H1 (cell line): ENCODE measurements at regions not wholly inside any gene's neighbourhood (a gene's known extent, or its start where the extent isn't known, plus 50 kb on each side); places are given as distances from the start of the nearest gene placed in this dataset.

Experiments
- CTCF ChIA-PET: fragments of 300-600 bp; sonication (Branson Sonifier 250); formaldehyde crosslinking; loops from one replicate; lab custom pipeline; 2021; ENCODE audit not compliant: partially characterized antibody; lab: Charles Lee
- POLR2A ChIA-PET: fragments of 300-600 bp; sonication (Branson Sonifier 250); formaldehyde crosslinking; loops from one replicate; lab custom pipeline; 2021; ENCODE audit warnings: inconsistent platforms; ENCODE audit not compliant: partially characterized antibody; lab: Charles Lee
- DNase-seq, 2 experiments: peaks; one replicate each; pipeline versions ENCODE4 v3.0.0 to v3.0.0-alpha.2; 2010 to 2022; ENCODE audit warnings: low spot score in 2 of 2, low read depth in 1 of 2, mixed read lengths in 1 of 2
- FAIRE-seq: peaks from 2 replicates; lab custom pipeline; 2011; peaks lifted over from hg19 to GRCh38; lab: Jason Lieb, UNC
- H2AFZ ChIP-seq: 2 replicates; pipeline ENCODE4 v1.8.1; 2012; ENCODE audit warnings: low read length, inconsistent platforms
- H2AK5ac ChIP-seq: 2 replicates; pipeline ENCODE4 v1.6.1; 2013; ENCODE audit warnings: low read depth, low read length
- H2BK120ac ChIP-seq: replicated peaks from 2 replicates; pipeline ENCODE3; 2013; ENCODE audit warnings: low read depth, low read length, inconsistent platforms
- H2BK12ac ChIP-seq: 2 replicates; pipeline ENCODE4 v1.6.1; 2013; ENCODE audit warnings: low read depth, low read length
- H2BK15ac ChIP-seq: 2 replicates; pipeline ENCODE4 v1.6.1; 2013; ENCODE audit warnings: low read length
- H2BK20ac ChIP-seq: 2 replicates; pipeline ENCODE4 v1.6.1; 2013; ENCODE audit warnings: low read length
- H2BK5ac ChIP-seq: 2 replicates; pipeline ENCODE4 v1.6.1; 2013; ENCODE audit warnings: low read depth, low read length
- H3K14ac ChIP-seq: 2 replicates; pipeline ENCODE4 v1.6.1; 2013; ENCODE audit warnings: inconsistent platforms; ENCODE audit not compliant: insufficient read length
- H3K18ac ChIP-seq: 2 replicates; pipeline ENCODE4 v1.6.1; 2013; ENCODE audit warnings: low read length; ENCODE audit errors: extremely low read depth
- H3K23ac ChIP-seq: 2 replicates; pipeline ENCODE4 v1.6.1; 2013; ENCODE audit warnings: inconsistent platforms; ENCODE audit not compliant: insufficient read length
- H3K23me2 ChIP-seq: 2 replicates; pipeline ENCODE4 v1.6.1; 2013; ENCODE audit warnings: low read depth, low read length
- H3K27ac ChIP-seq: 2 replicates; pipeline ENCODE4 v1.6.1; 2011; ENCODE audit warnings: low read depth, low read length, inconsistent platforms
- H3K27me3 ChIP-seq, 4 experiments: replicated peaks in 1 of 4; 1 replicate in 1 of 4; 2 replicates in 3 of 4; pipeline versions ENCODE4 v1.6.1 to v1.8.1; 2011 to 2013; ENCODE audit warnings: low read length in 3 of 4, mild to moderate bottlenecking in 3 of 4, inconsistent platforms in 2 of 4, mixed read lengths in 2 of 4, moderate library complexity in 1 of 4; ENCODE audit not compliant: control insufficient read depth in 3 of 4, insufficient read depth in 3 of 4; ENCODE audit errors: extremely low read depth in 1 of 4
- H3K36me3 ChIP-seq, 4 experiments: 2 replicates each; pipeline versions ENCODE4 v1.6.1 to v1.8.1; 2011 to 2013; ENCODE audit warnings: mild to moderate bottlenecking in 4 of 4, low read length in 3 of 4, moderate library complexity in 2 of 4, control low read depth in 1 of 4, inconsistent platforms in 1 of 4; ENCODE audit not compliant: insufficient read depth in 4 of 4, control insufficient read depth in 2 of 4
- H3K4ac ChIP-seq: replicated peaks from 2 replicates; pipeline ENCODE3; 2013; ENCODE audit warnings: low read length, low read depth, mixed read lengths, inconsistent platforms; ENCODE audit not compliant: insufficient read length
- H3K4me1 ChIP-seq, 4 experiments: replicated peaks in 1 of 4; 1 replicate in 1 of 4; 2 replicates in 3 of 4; pipeline versions ENCODE4 v1.6.1 to v1.8.1; 2011 to 2013; ENCODE audit warnings: low read length in 3 of 4, inconsistent platforms in 2 of 4, mixed read lengths in 1 of 4; ENCODE audit not compliant: insufficient read depth in 4 of 4, control insufficient read depth in 3 of 4
- H3K4me2 ChIP-seq, 2 experiments: 2 replicates each; pipeline versions ENCODE4 v1.6.1 to v1.8.1; 2011 to 2013; ENCODE audit warnings: low read depth in 2 of 2, low read length in 2 of 2, control low read depth in 1 of 2, inconsistent platforms in 1 of 2, mild to moderate bottlenecking in 1 of 2; ENCODE audit not compliant: insufficient read depth in 1 of 2
- H3K4me3 ChIP-seq, 4 experiments: fragments of 200-600, 300-600 bp in 1 of 4; sonication (generic), shearing (Covaris generic), sonication (Bioruptor Twin) in 1 of 4; 2 replicates each; pipeline versions ENCODE4 v1.5.1 to v1.8.1; 2011 to 2016; ENCODE audit warnings: low read length in 4 of 4, low read depth in 3 of 4, control low read depth in 2 of 4, inconsistent platforms in 2 of 4, mild to moderate bottlenecking in 2 of 4, mixed read lengths in 1 of 4, moderate library complexity in 1 of 4; ENCODE audit not compliant: insufficient read depth in 2 of 4; ENCODE audit errors: extremely low read depth in 1 of 4
- H3K56ac ChIP-seq: replicated peaks from 2 replicates; pipeline ENCODE3; 2013; ENCODE audit warnings: low read depth, mild to moderate bottlenecking, mixed read lengths, low read length, inconsistent platforms; ENCODE audit not compliant: insufficient read length
- H3K79me1 ChIP-seq: 2 replicates; pipeline ENCODE4 v1.6.1; 2013; ENCODE audit warnings: low read depth, low read length, control low read depth
- H3K79me2 ChIP-seq, 2 experiments: 2 replicates each; pipeline versions ENCODE4 v1.6.1 to v1.8.1; 2012 to 2013; ENCODE audit warnings: low read length in 2 of 2, mild to moderate bottlenecking in 2 of 2, inconsistent platforms in 1 of 2; ENCODE audit not compliant: insufficient read depth in 2 of 2, control insufficient read depth in 1 of 2
- H3K9ac ChIP-seq, 4 experiments: replicated peaks in 1 of 4; 1 replicate in 1 of 4; 2 replicates in 3 of 4; pipeline versions ENCODE4 v1.6.1 to v1.8.1; 2011 to 2013; ENCODE audit warnings: low read depth in 3 of 4, low read length in 3 of 4, control low read depth in 2 of 4, mild to moderate bottlenecking in 2 of 4, moderate library complexity in 2 of 4, inconsistent platforms in 1 of 4; ENCODE audit errors: extremely low read depth in 1 of 4
- H3K9me3 ChIP-seq, 2 experiments: 2 replicates each; pipeline versions ENCODE4 v1.6.1 to v1.8.1; 2012 to 2013; ENCODE audit warnings: mild to moderate bottlenecking in 2 of 2, moderate library complexity in 2 of 2, control low read depth in 1 of 2, inconsistent platforms in 1 of 2, low read depth in 1 of 2, low read length in 1 of 2, mixed read lengths in 1 of 2; ENCODE audit not compliant: insufficient read depth in 2 of 2
- H4K20me1 ChIP-seq, 2 experiments: replicated peaks in 1 of 2; 2 replicates each; pipeline versions ENCODE3 to v1.8.1; 2011 to 2013; ENCODE audit warnings: inconsistent platforms in 2 of 2, low read length in 2 of 2, mild to moderate bottlenecking in 1 of 2; ENCODE audit not compliant: insufficient read depth in 2 of 2, control insufficient read depth in 1 of 2
- H4K5ac ChIP-seq: 2 replicates; pipeline ENCODE4 v1.6.1; 2013; ENCODE audit warnings: low read length, low read depth, mixed read lengths, inconsistent platforms; ENCODE audit not compliant: insufficient read length
- H4K8ac ChIP-seq: 2 replicates; pipeline ENCODE4 v1.8.0; 2013; ENCODE audit warnings: mild to moderate bottlenecking, moderate library complexity, low read length, inconsistent platforms; ENCODE audit not compliant: insufficient read depth; ENCODE audit errors: extremely low read depth
- H4K91ac ChIP-seq: replicated peaks from 2 replicates; pipeline ENCODE3; 2013; ENCODE audit warnings: low read length, mixed read lengths, inconsistent platforms; ENCODE audit not compliant: insufficient read length
- MAFK ChIP-seq: IDR thresholded peaks from 2 replicates; pipeline ENCODE4 v1.6.1; 2012; ENCODE audit warnings: low read depth, mild to moderate bottlenecking, improper control_type of control experiment, low read length
- MAX ChIP-seq: IDR thresholded peaks from 2 replicates; pipeline ENCODE4 v1.6.1; 2012; ENCODE audit warnings: inconsistent platforms
- WGBS, 2 experiments: shearing (Covaris generic) in 1 of 2; methylation state at CpG; one replicate each; pipeline versions ENCODE4 v1.1.6 to v1.1.7; 2013 to 2015; ENCODE audit warnings: low lambda C conversion rate in 2 of 2, mixed read lengths in 2 of 2, inconsistent platforms in 1 of 2, low coverage in 1 of 2, missing lambda C conversion rate in 1 of 2; ENCODE audit not compliant: insufficient replicate concordance in 2 of 2, insufficient coverage in 1 of 2, insufficient read length in 1 of 2; ENCODE audit errors: extremely low coverage in 1 of 2, missing lambda C conversion rate in 1 of 2; 5-methylcytosine and 5-hydroxymethylcytosine counted together

GRCh38 chr3:70519913-70520659, 207.6 kb upstream of the MDFIC2 start:
- FAIRE-seq (no peak), DNase-seq (no peak)
- TF ChIP-seq MAFK (peak; percentile 16; the same call in 1 of the 2 replicates), MAX (no peak)
- Histone ChIP-seq H3K23me2 (no peaks in the 10 kb centered on the region), H4K20me1 (no peaks in the 10 kb centered on the region), H3K9me3 (no peaks in the 10 kb centered on the region), H3K4me2 (peak overlapping the region; percentile 2 to 8; a peak in 2 of 4 replicates), H3K79me1 (no peaks in the 10 kb centered on the region), H3K36me3 (no peaks in the 10 kb centered on the region), H3K23ac (no peak overlapping the region), H3K79me2 (no peaks in the 10 kb centered on the region), H3K14ac (no peak overlapping the region), H2BK15ac (no peak overlapping the region), H3K27me3 (no peaks in the 10 kb centered on the region), H2BK20ac (no peak overlapping the region; the same call in 1 of the 2 replicates), H3K4me1 (peaks cover 0 to 4% (median 1%) of the 10 kb centered on the region in 4 experiments; a peak in 3 of 7 replicates), H4K8ac (no peak overlapping the region), H2BK120ac (no peak overlapping the region), H3K27ac (no peak overlapping the region), H3K4ac (no peak overlapping the region), H4K91ac (no peak overlapping the region), H3K4me3 (no peak overlapping the region), H2AK5ac (no peak overlapping the region), H3K18ac (no peak overlapping the region), H2AFZ (no peak overlapping the region; the same call in 1 of the 2 replicates), H2BK5ac (no peak overlapping the region), H4K5ac (no peak overlapping the region), H3K56ac (no peak overlapping the region), H3K9ac (no peak overlapping the region), H2BK12ac (no peak overlapping the region)
- ChIA-PET CTCF (interaction anchor here (0.9 to 2.1 kb wide), 2 partner anchors 12 to 414 kb away, joined by 3 to 9 read pairs; no protein-coding TSS in a partner anchor), POLR2A (interaction anchor here (0.7 kb wide), 1 partner anchor 368 kb away, joined by 3 read pairs; no protein-coding TSS in a partner anchor)
- WGBS, 2 experiments = 88% methylated on average over 3 of the region's 3 CpGs; no CpG with 5 or more reads in 1 of the 2 experiments
